IMR-90 (cell line): ENCODE measurements at regions not wholly inside any gene's neighbourhood (a gene's known extent, or its start where the extent isn't known, plus 50 kb on each side); places are given as distances from the start of the nearest gene placed in this dataset.

Experiments
- ATAC-seq: fragments of 200-7000 bp; cut with Tn5 transposase; 2 replicates; pipeline ENCODE4 v1.9.1; 2020; ENCODE audit warnings: low read depth, mild to moderate bottlenecking, moderate library complexity
- BruUV-seq: library from RNA; stranded (reverse); fragments of 400-500 nt; replicated peaks from 2 replicates; lab custom pipeline; 2021; lab: Mats Ljungman, UMichigan
- CTCF ChIA-PET: fragments of 300-600 bp; formaldehyde crosslinking; extraction: SDS; loops from one replicate; lab custom pipeline; 2021; ENCODE audit warnings: antibody characterized with exemption; lab: Yijun Ruan, JAX
- POLR2A ChIA-PET: fragments of 300-600 bp; sonication (Branson Sonifier 250); formaldehyde crosslinking; loops from one replicate; lab custom pipeline; 2022; ENCODE audit warnings: antibody characterized with exemption; ENCODE audit not compliant: unreplicated experiment; lab: Charles Lee
- DNase-seq: peaks from one replicate; pipeline ENCODE4 v3.0.0; 2013
- H2AFZ ChIP-seq: replicated peaks from 2 replicates; pipeline ENCODE3; 2013; ENCODE audit warnings: low read length, mild to moderate bottlenecking; ENCODE audit not compliant: poor library complexity
- H2AK5ac ChIP-seq: 2 replicates; pipeline ENCODE4 v1.6.1; 2013; ENCODE audit warnings: low read depth, low read length, inconsistent platforms
- H2AK9ac ChIP-seq: replicated peaks from 2 replicates; pipeline ENCODE3; 2013; ENCODE audit warnings: mild to moderate bottlenecking, low read depth, low read length, moderate library complexity; ENCODE audit not compliant: poor library complexity
- H2BK120ac ChIP-seq: 2 replicates; pipeline ENCODE4 v1.6.1; 2013; ENCODE audit warnings: low read depth, low read length, inconsistent platforms
- H2BK15ac ChIP-seq: 3 replicates; pipeline ENCODE4 v1.6.1; 2013; ENCODE audit warnings: low read depth, low read length, inconsistent platforms
- H2BK20ac ChIP-seq: 2 replicates; pipeline ENCODE4 v1.6.1; 2013; ENCODE audit warnings: low read depth, mild to moderate bottlenecking, inconsistent platforms, low read length, moderate library complexity
- H2BK5ac ChIP-seq: 2 replicates; pipeline ENCODE4 v1.6.1; 2013; ENCODE audit warnings: mild to moderate bottlenecking, low read depth, low read length, inconsistent platforms; ENCODE audit not compliant: poor library complexity, severe bottlenecking
- H3K14ac ChIP-seq: replicated peaks from 2 replicates; pipeline ENCODE4 v1.6.1; 2013; ENCODE audit warnings: low read depth, low read length, inconsistent platforms
- H3K18ac ChIP-seq: 2 replicates; pipeline ENCODE4 v1.6.1; 2013; ENCODE audit warnings: low read depth, low read length, control low read depth
- H3K23ac ChIP-seq: 2 replicates; pipeline ENCODE4 v1.6.1; 2013; ENCODE audit warnings: low read depth, low read length, inconsistent platforms
- H3K27ac ChIP-seq: 2 replicates; pipeline ENCODE4 v1.5.1; 2013; ENCODE audit warnings: mild to moderate bottlenecking, control low read depth, low read length; ENCODE audit not compliant: insufficient read depth
- H3K27me3 ChIP-seq: 2 replicates; pipeline ENCODE4 v1.6.1; 2013; ENCODE audit warnings: low read length; ENCODE audit not compliant: control insufficient read depth, insufficient read depth
- H3K36me3 ChIP-seq: 2 replicates; pipeline ENCODE4 v1.6.1; 2013; ENCODE audit warnings: low read length, mixed read lengths; ENCODE audit not compliant: control insufficient read depth, insufficient read depth
- H3K4ac ChIP-seq: 2 replicates; pipeline ENCODE4 v1.6.1; 2013; ENCODE audit warnings: low read depth, low read length, inconsistent platforms
- H3K4me1 ChIP-seq: 2 replicates; pipeline ENCODE4 v1.6.1; 2013; ENCODE audit warnings: low read length, mixed read lengths; ENCODE audit not compliant: control insufficient read depth, insufficient read depth
- H3K4me2 ChIP-seq: 2 replicates; pipeline ENCODE4 v1.6.1; 2013; ENCODE audit warnings: low read depth, mild to moderate bottlenecking, control low read depth, low read length, moderate library complexity
- H3K4me3 ChIP-seq: 2 replicates; pipeline ENCODE4 v1.5.1; 2013; ENCODE audit warnings: low read depth, mild to moderate bottlenecking, control low read depth, low read length, moderate library complexity; ENCODE audit not compliant: insufficient read depth
- H3K56ac ChIP-seq: 2 replicates; pipeline ENCODE4 v1.6.1; 2013; ENCODE audit warnings: low read length, inconsistent platforms; ENCODE audit not compliant: insufficient read depth; ENCODE audit errors: extremely low read depth
- H3K79me1 ChIP-seq, 2 experiments: 2 replicates each; pipeline ENCODE4 v1.6.1; 2013; ENCODE audit warnings: low read length in 2 of 2, inconsistent platforms in 1 of 2, low read depth in 1 of 2
- H3K9ac ChIP-seq: 2 replicates; pipeline ENCODE4 v1.6.1; 2013; ENCODE audit warnings: low read depth, low read length, control low read depth
- H3K9me1 ChIP-seq: 2 replicates; pipeline ENCODE4 v1.6.1; 2013; ENCODE audit warnings: low read length, inconsistent platforms; ENCODE audit not compliant: insufficient read depth
- H3K9me3 ChIP-seq: 2 replicates; pipeline ENCODE4 v1.6.1; 2013; ENCODE audit warnings: low read length; ENCODE audit not compliant: control insufficient read depth, insufficient read depth
- H4K20me1 ChIP-seq: 2 replicates; pipeline ENCODE4 v1.6.1; 2013; ENCODE audit warnings: low read length, inconsistent platforms; ENCODE audit not compliant: insufficient read depth
- H4K5ac ChIP-seq: 2 replicates; pipeline ENCODE4 v1.6.1; 2013; ENCODE audit warnings: mild to moderate bottlenecking, low read depth, low read length, control low read depth
- H4K8ac ChIP-seq, 2 experiments: 2 replicates each; pipeline ENCODE4 v1.6.1; 2013; ENCODE audit warnings: low read depth in 2 of 2, low read length in 2 of 2, control low read depth in 1 of 2, inconsistent platforms in 1 of 2
- H4K91ac ChIP-seq: 2 replicates; pipeline ENCODE4 v1.6.1; 2013; ENCODE audit warnings: low read depth, low read length, inconsistent platforms; ENCODE audit not compliant: insufficient read depth
- CHD1 ChIP-seq: IDR thresholded peaks from 2 replicates; pipeline ENCODE4 v1.6.1; 2012; ENCODE audit warnings: low read depth, low read length, improper control_type of control experiment
- WGBS, 2 experiments: methylation state at CpG; one replicate each; pipeline versions ENCODE4 v1.1.5 to v1.1.7; 2013; ENCODE audit warnings: missing lambda C conversion rate in 2 of 2; ENCODE audit not compliant: insufficient read length in 1 of 2; ENCODE audit errors: extremely low coverage in 2 of 2; 5-methylcytosine and 5-hydroxymethylcytosine counted together
- dilution Hi-C: fragments of 300-500 bp; cut with HindIII; formaldehyde crosslinking; loops from one replicate; pipeline ENCODE4 v1.14.3; 2018; ENCODE audit warnings: low sequenced_read_pairs; ENCODE audit not compliant: unreplicated experiment
- in situ Hi-C: fragments of 300-500 bp; cut with MboI; formaldehyde crosslinking; loops from 3 replicates; pipeline ENCODE4 v1.14.3; 2019; ENCODE audit warnings: low sequenced_read_pairs, inconsistent platforms, mixed read lengths
- intact Hi-C: fragments of 100-400 bp; cut with micrococcal nuclease; formaldehyde crosslinking; loops from 2 replicates; pipeline ENCODE4 v1.10.0; 2022

DNA sequence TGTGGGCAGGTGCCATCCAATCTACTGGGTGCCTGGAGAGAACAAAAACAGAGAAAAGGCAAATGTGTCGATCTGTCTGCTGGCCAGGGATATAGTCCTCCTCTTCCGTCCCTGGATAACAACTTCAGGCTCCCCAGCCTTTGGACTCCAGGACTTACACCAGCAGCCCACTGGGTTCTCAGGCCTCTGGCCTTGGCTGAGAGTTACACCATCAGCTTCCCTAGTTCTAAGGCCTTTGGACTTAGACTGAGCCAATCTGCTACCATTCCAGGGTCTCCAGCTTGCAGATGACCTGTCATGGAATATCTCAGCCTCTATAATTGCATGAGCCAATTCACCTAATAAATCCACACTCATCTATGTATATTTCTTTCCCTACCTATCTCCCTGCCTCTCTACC lies 460.9 kb upstream of the ADAMTS9 start:
- in situ Hi-C loops = no loop called here
- Histone ChIP-seq H3K27me3 (no peaks in the 10 kb centered on the region; the same call in 1 of the 2 replicates), H3K79me1 (no peaks in the 10 kb centered on the region), H3K14ac (no peak overlapping the region), H3K4me1 (no peaks in the 10 kb centered on the region), H2BK20ac (no peak overlapping the region), H3K9me3 (no peaks in the 10 kb centered on the region), H3K9ac (no peak overlapping the region), H2BK5ac (no peak overlapping the region), H2AK9ac (no peak overlapping the region), H4K5ac (no peak overlapping the region), H4K20me1 (no peaks in the 10 kb centered on the region), H3K9me1 (no peaks in the 10 kb centered on the region), H3K36me3 (no peaks in the 10 kb centered on the region), H2BK15ac (no peak overlapping the region), H3K18ac (no peak overlapping the region), H3K4me3 (no peak overlapping the region), H3K4ac (no peak overlapping the region), H3K23ac (no peak overlapping the region), H2AFZ (no peak overlapping the region), H3K27ac (no peak overlapping the region), H3K4me2 (no peak overlapping the region), H4K8ac (no peak overlapping the region), H3K56ac (no peak overlapping the region), H2BK120ac (no peak overlapping the region), H4K91ac (no peak overlapping the region), H2AK5ac (no peak overlapping the region)
- BruUV-seq = no TSS peak
- ChIA-PET POLR2A (no interaction called here), CTCF (no interaction called here)
- 58% methylated on average over 2 of the region's 2 CpGs; no CpG with 5 or more reads in 1 of the 2 experiments for WGBS, 2 experiments
- no peak for ATAC-seq
- DNase-seq = no peak
- no peak for TF ChIP-seq CHD1
- intact Hi-C loops = no loop called here
- dilution Hi-C loops = no loop called here
